GM19455 (cell line): ENCODE measurements at regions not wholly inside any gene's neighbourhood (a gene's known extent, or its start where the extent isn't known, plus 50 kb on each side); places are given as distances from the start of the nearest gene placed in this dataset.

ENCODE experiments used
- ATAC-seq: cut with Tn5 transposase; IDR thresholded peaks from one replicate; pipeline ENCODE4 v1.9.1; 2021; ENCODE audit not compliant: unreplicated experiment

GRCh38 chr2:22628906-22629305 lies 756.1 kb upstream of the KLHL29 start:
- ATAC-seq, result no peak

DNA sequence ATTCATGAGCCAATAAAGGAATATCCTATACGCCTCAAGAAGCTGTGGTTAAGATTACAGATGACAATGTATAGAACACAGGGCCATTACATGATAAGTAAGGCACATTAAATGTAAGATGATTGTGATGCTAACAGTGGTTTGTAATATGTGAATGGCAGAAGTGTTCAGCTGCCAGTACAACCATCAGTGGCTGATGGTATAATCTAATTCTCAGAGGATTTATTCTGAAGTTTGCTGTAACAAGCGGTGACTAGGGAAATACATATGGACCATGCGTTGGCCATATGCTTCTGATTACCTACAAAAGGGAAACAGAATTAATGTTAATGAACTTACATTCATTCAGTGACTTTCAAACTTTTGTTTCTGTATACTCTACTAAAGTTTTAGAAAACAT lies 750.8 kb upstream of the KLHL29 start:
- no peak for ATAC-seq

GRCh38 chr2:22656426-22656825 lies 728.6 kb upstream of the KLHL29 start:
- no peak for ATAC-seq

GRCh38 chr2:22673529-22673928 lies 711.5 kb upstream of the KLHL29 start:
- no peak for ATAC-seq

DNA sequence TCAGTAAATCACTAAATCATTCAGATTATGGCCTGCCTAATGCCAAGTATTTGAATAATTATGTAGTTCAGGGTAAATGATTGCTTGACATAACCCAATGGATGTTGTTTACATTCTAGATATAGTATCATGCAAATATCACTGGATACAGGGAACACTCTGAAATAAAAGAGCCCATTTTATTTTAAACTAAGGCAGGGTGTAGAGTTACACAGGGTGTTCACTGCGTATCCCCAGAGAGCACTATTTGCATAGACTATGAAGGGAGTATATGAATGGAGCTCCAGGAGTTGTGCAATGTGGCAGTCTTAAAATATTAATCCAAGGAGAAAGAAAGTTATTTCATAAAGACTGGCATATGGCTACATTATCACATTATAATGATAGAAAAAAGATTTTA lies 701.1 kb upstream of the KLHL29 start:
- ATAC-seq, result no peak

GRCh38 chr2:22690096-22690495 lies 694.9 kb upstream of the KLHL29 start:
- ATAC-seq, result no peak

GRCh38 chr2:22691666-22692065 lies 693.3 kb upstream of the KLHL29 start:
- no peak for ATAC-seq

DNA sequence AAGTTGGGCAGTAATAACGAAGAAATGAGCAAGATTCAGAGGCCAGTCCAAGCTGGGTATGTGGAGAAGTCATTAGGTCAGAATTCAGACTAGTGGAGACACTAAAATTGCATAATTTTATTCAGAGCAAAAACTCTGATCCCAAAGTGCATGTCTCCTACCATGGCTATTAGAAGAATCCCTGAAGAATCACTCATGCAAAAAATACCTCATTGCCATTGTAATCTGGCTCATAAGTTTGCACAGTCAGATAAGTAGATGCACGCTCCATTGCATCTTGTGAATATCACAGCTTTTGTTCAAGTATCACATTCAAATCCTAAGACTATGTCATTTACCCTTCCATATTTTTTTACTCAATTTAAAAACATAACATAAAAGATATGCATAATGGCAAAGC lies 692.2 kb upstream of the KLHL29 start:
- ATAC-seq, result no peak

GRCh38 chr2:22694300-22694699 lies 690.7 kb upstream of the KLHL29 start:
- no peak for ATAC-seq

DNA sequence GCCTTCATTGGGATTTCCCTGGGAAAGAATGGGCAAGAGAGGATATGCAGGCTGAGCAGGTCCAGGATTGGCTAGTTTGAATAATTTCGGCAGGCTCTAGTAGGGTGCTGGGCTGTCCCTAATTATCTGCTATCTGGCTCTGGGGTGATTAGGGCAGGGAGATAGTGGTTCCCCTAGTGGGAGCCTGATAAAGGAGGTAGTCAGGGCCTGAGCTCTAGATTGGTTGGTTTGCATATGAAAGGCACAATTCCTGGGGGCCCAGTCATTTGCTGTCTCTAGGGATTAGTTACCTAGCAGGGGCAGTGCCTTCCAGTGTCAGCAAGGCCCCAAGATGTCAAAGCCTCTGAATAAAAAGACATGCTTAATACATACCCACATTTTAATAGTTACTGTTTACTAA lies 690.1 kb upstream of the KLHL29 start:
- ATAC-seq, result no peak

- no peak for ATAC-seq
Observed at GRCh38 chr2:22697054-22697788, 687.8 kb upstream of the KLHL29 start.

DNA sequence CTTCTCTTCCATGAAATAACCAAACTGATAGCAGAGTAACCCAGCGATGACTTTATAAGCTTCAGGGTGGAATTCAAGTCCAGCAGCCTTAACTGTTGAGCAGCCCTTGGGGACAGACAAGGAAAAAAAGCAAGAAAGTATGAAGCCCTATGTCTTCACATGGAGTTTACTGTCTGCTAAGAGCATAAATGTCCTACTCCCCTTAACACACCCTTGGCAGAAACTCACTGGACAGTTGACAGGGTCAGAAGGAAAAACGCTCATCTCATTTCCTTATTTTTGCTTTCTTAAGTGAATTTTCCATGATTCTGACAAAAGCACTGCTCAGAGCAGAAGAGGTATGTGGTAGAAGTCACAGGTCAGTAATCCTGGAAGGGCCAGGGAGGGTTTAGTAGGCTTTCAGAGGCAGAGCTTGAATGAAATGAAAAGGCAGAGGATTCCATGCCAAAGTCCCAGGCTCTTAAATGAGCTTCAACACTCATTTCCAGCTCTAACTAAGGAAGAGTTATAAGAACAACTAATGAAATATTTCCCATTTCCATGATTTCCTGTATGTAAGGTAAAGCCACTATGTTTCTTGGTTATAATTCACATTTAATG lies 683.3 kb upstream of the KLHL29 start:
- ATAC-seq, result no peak

DNA sequence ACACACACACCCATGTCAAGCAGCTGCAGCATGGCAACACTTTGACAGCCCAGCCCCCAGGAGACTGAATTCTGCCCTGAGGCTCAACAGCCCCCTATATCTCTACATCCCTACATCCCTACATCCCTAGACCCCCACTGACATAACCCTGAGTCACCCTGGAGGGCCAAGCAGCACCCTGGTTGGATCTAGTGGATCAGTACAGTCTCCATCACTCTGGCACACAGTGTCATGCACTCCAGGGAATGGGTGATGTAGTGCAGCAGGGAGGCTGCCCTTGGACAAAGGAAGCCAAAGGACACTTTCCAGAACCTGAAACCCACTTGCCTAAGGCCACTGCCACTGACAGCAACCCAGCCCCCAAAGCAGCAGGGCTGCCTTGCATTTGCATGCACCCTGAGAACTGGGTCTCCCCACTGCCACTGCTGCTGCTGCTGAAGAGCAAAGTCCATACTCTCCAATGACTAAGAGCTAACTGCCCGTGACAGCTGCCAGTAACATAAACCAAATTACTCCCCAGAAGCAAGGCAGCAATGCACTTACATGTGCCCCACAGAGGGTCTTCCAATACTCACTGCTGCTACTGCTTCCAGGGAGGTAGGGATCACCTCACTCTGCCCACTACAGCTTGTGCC lies 681.6 kb upstream of the KLHL29 start:
- no peak for ATAC-seq

- ATAC-seq, result no peak
Observed at GRCh38 chr2:22719396-22719795, 665.6 kb upstream of the KLHL29 start.

DNA sequence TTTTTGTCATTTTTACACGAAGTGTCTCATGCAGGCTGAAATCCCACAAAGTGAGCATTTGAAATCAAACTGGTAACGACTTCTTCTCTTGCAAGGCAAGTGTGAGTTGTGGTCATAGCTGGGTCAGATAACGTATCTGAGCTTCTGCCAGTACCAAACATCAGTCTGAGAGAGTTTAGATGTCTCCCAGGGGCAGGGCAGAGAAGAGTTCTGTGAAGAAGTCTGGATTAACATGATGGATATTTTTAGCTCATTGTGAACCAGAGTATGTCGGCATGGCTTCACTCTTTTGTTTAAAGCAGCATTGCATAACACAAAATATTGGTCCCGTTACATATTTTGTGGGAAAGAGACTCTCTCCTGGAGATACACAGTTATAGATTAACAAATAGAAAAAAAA lies 655.5 kb upstream of the KLHL29 start:
- ATAC-seq, result no peak

DNA sequence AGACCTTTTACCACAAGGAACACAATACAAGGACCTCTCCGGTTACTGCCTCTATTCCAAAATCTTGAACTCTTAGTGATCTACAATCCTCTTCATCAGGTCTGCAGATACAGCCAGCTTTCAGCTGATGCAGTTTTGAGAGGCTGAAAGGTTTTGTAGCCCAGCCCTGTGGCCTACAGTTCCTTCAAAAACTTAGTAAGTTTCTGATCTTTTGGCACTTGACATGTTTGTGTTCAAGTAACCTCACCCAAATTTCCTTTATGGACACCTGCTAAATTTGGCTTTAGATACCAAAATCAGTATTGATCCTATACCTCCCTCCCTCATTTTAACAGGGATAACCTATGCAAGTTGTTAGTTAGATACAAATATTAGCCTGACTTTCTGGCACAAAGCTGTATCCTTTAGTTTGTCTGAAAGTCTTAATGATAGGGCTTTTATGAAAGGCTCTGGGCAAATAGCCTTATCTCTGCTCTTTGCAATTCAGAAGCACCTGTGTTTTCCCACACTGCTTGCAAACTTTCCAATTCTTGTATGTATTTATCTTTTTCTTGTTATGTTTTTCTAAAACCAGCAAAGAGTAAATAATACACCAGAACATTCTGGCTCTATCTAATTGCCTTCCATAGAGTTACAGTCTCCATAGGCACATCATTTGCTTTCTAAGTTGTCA lies 650.5 kb upstream of the KLHL29 start:
- ATAC-seq, result no peak

GRCh38 chr2:22737144-22737543 lies 647.8 kb upstream of the KLHL29 start:
- no peak for ATAC-seq

GRCh38 chr2:22741216-22741615 lies 643.8 kb upstream of the KLHL29 start:
- ATAC-seq, result no peak

DNA sequence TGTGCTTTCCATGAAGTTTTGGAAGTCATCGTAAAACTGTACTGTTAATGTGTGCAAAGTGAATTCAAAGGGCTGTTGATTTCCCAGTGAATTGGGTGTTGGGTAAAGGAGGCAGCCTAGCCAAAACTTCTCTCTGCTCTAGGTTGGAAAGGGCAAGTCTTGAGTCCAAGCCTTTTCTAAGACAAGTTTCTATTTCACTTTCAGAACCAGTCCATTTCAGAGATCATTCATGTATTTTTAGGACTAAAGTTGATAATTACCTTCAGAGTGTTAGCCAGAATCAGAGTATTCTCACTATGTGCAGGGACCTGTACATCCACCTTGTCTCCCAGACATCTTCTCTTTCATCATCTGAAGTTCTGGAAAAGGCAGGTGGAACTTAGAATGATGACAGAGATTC lies 636.1 kb upstream of the KLHL29 start:
- ATAC-seq, result no peak

- ATAC-seq, result no peak
Observed at GRCh38 chr2:22753476-22753875, 631.5 kb upstream of the KLHL29 start.

DNA sequence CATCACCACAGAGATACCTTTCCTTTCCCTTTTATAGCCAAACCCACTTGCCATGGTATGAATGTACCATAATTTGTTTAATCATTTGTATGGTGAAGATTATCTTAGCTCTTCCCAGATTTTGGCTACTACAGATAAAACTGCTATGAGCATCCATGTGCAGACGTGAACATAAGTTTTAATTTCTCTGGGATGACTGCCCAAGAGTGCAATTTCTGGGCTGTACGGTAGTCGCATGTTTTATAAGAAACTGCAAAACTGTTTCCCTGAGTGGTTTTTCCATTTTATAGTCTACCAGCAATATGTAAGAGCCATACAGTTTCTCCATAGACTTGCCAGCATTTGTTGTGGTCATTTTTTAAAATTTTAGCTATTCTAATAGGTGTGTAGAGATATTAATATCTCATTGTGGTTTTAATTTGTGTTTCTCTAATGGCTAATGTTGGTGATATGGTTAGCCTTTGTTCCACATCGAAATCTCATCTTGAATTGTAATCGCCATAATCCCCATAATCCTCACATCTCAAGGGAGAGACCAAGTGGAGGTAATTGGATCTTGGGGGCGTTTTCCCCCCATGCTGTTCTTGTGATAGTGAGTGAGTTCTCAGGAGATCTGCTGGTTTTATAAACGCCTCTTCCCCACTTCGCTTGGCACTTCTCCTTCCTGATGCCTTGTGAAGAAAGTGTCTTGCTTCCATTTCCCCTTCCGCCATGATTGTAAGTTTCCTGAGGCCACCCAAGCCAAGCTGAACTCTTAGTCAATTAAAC lies 628.5 kb upstream of the KLHL29 start:
- no peak for ATAC-seq
